Parathyroid adenoma (tissue), 2 donors: ENCODE measurements at regions not wholly inside any gene's neighbourhood (a gene's known extent, or its start where the extent isn't known, plus 50 kb on each side); places are given as distances from the start of the nearest gene placed in this dataset.

Source experiments
- H2AFZ ChIP-seq: fragments of 300-600 bp; sonication (generic); one replicate; pipeline ENCODE4 v1.7.0; 2017; ENCODE audit warnings: antibody characterized with exemption, mild to moderate bottlenecking
- H3K27ac ChIP-seq: fragments of 300-600 bp; sonication (generic); one replicate; pipeline ENCODE4 v1.7.0; 2017
- H3K27me3 ChIP-seq: fragments of 300-600 bp; sonication (generic); one replicate; pipeline ENCODE4 v1.7.0; 2017; ENCODE audit warnings: low read length; ENCODE audit not compliant: control insufficient read depth, insufficient read depth
- H3K36me3 ChIP-seq: fragments of 300-600 bp; sonication (generic); one replicate; pipeline ENCODE4 v1.7.0; 2017; ENCODE audit warnings: low read length; ENCODE audit not compliant: control insufficient read depth, insufficient read depth
- H3K4me1 ChIP-seq: fragments of 300-600 bp; sonication (generic); one replicate; pipeline ENCODE4 v1.7.0; 2017; ENCODE audit warnings: control low read depth
- H3K4me2 ChIP-seq: fragments of 300-600 bp; sonication (generic); one replicate; pipeline ENCODE4 v1.7.0; 2017; ENCODE audit warnings: low read length
- H3K4me3 ChIP-seq: fragments of 300-600 bp; sonication (generic); one replicate; pipeline ENCODE4 v1.7.0; 2017; ENCODE audit warnings: low read depth, low read length
- H3K79me2 ChIP-seq: fragments of 300-600 bp; sonication (generic); one replicate; pipeline ENCODE4 v1.7.0; 2017; ENCODE audit warnings: control low read depth
- H3K9ac ChIP-seq: fragments of 300-600 bp; sonication (generic); one replicate; pipeline ENCODE4 v1.7.0; 2017; ENCODE audit warnings: mild to moderate bottlenecking
- H3K9me3 ChIP-seq: fragments of 300-600 bp; sonication (generic); one replicate; pipeline ENCODE4 v1.7.0; 2017; ENCODE audit warnings: low read length; ENCODE audit not compliant: control insufficient read depth
- CTCF ChIP-seq: fragments of 300-600 bp; sonication (generic); IDR thresholded peaks from one replicate; pipeline ENCODE4 v1.7.0; 2017; ENCODE audit warnings: antibody characterized with exemption, mild to moderate bottlenecking
- donor health status: primary hyperparathyroidism.

GRCh38 chr5:111606194-111606593 is 93.9 kb upstream of the STARD4 start:
- Histone ChIP-seq H3K9ac (no peak overlapping the region), H3K27me3 (no peaks in the 10 kb centered on the region), H3K27ac (no peak overlapping the region), H2AFZ (no peak overlapping the region), H3K9me3 (no peaks in the 10 kb centered on the region), H3K79me2 (no peaks in the 10 kb centered on the region), H3K4me3 (no peak overlapping the region), H3K36me3 (no peaks in the 10 kb centered on the region), H3K4me2 (no peak overlapping the region), H3K4me1 (no peaks in the 10 kb centered on the region)
- no peak for TF ChIP-seq CTCF

- H3K4me3 ChIP-seq, result no peak overlapping the region
- H3K36me3 ChIP-seq, result no peaks in the 10 kb centered on the region
- H3K9me3 ChIP-seq, result no peaks in the 10 kb centered on the region
- TF ChIP-seq CTCF, result no peak
- no peak overlapping the region for H3K27ac ChIP-seq
- peaks cover 5% of the 10 kb centered on the region for H3K4me1 ChIP-seq
- no peaks in the 10 kb centered on the region for H3K79me2 ChIP-seq
- H3K4me2 ChIP-seq, result no peak overlapping the region
- H2AFZ ChIP-seq, result no peak overlapping the region
- no peaks in the 10 kb centered on the region for H3K27me3 ChIP-seq
- H3K9ac ChIP-seq, result no peak overlapping the region
Measured at GRCh38 chr5:111603446-111603827, 91.1 kb upstream of the STARD4 start.

- H3K4me3 ChIP-seq, result no peak overlapping the region
- H3K4me2 ChIP-seq, result no peak overlapping the region
- no peak for TF ChIP-seq CTCF
- no peaks in the 10 kb centered on the region for H3K79me2 ChIP-seq
- no peak overlapping the region for H2AFZ ChIP-seq
- H3K36me3 ChIP-seq, result no peaks in the 10 kb centered on the region
- H3K27me3 ChIP-seq, result no peaks in the 10 kb centered on the region
- H3K9ac ChIP-seq, result no peak overlapping the region
- peaks cover 5% of the 10 kb centered on the region for H3K4me1 ChIP-seq
- H3K27ac ChIP-seq, result no peak overlapping the region
- H3K9me3 ChIP-seq, result no peaks in the 10 kb centered on the region
Measured at GRCh38 chr5:111602817-111603445, 90.6 kb upstream of the STARD4 start.

- H3K4me1 ChIP-seq, result peaks cover 7% of the 10 kb centered on the region
- no peak overlapping the region for H3K4me2 ChIP-seq
- no peak overlapping the region for H3K9ac ChIP-seq
- H3K36me3 ChIP-seq, result no peaks in the 10 kb centered on the region
- no peak overlapping the region for H3K4me3 ChIP-seq
- no peak for TF ChIP-seq CTCF
- no peak overlapping the region for H2AFZ ChIP-seq
- no peaks in the 10 kb centered on the region for H3K27me3 ChIP-seq
- H3K9me3 ChIP-seq, result no peaks in the 10 kb centered on the region
- H3K27ac ChIP-seq, result no peak overlapping the region
- H3K79me2 ChIP-seq, result no peaks in the 10 kb centered on the region
Measured at GRCh38 chr5:111598996-111599395, 86.7 kb upstream of the STARD4 start.

- H3K4me2 ChIP-seq, result no peak overlapping the region
- no peak overlapping the region for H3K4me3 ChIP-seq
- no peak overlapping the region for H3K9ac ChIP-seq
- H3K27me3 ChIP-seq, result no peaks in the 10 kb centered on the region
- peaks cover 7% of the 10 kb centered on the region for H3K4me1 ChIP-seq
- H3K36me3 ChIP-seq, result no peaks in the 10 kb centered on the region
- TF ChIP-seq CTCF, result no peak
- no peak overlapping the region for H2AFZ ChIP-seq
- H3K9me3 ChIP-seq, result no peaks in the 10 kb centered on the region
- no peak overlapping the region for H3K27ac ChIP-seq
- no peaks in the 10 kb centered on the region for H3K79me2 ChIP-seq
Measured at GRCh38 chr5:111597491-111597890, 85.2 kb upstream of the STARD4 start.
